ENCODE measurements at regions not wholly inside any gene's neighbourhood (a gene's known extent, or its start where the extent isn't known, plus 50 kb on each side); places are given as distances from the start of the nearest gene placed in this dataset.

DNA sequence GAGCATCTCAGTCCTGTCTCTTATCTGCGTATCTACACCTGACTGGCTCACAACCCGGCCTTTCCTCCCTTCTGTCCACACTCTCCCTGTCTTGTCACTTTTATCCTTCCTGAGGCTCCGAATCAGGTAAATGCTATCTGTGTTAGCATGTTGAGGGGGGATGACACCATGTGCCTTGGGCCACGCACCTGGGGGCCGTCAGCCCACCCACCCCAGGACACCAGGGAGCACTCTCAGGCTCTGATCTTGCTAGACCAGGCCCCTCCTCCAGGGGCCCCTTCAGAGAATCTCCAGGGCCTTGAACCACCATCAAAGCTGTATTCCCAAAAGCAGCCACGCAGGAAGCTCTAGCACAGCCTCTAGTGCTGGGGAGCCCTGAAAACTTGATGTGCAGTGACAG is 278.7 kb upstream of the SHH start:
- no peak for DNase-seq

DNA sequence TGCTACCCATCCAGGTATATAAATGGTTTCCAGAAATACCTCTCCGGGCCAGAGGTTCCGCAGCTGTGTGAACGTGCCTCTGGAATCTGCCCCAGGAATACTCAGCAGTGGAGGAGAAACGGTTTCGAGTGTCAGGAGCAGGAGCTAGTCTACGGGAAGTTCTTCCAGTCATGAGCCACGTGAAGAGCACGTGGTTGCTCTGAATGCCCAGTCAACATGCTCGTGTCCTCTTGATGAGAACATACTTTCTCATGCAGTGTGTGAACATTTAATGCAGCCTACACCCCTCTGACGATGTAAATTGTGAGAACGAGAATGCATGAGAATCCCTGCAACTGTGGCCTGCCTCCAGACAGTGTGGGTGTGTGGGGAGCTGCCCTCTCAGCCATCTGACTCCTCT is 277.0 kb upstream of the SHH start:
- DNase-seq: no peak

DNA sequence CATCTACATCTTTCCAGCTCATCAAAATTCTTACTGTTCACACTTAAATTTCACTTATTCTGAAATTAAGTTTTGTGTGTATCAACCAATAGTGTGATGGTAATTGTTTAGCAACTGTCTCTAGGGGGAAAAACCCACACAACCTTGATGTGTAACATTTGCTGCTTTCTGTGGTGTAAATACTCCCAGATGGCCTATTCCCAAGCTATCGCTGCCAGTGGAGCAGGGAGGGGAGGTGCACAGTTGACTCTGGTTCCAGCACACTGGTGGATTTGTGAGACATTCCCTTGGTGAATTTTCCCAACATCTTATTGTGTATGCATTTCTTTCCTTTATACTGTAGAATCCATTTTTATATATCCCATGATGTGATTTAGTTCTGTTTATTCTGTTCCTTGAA is 275.9 kb upstream of the SHH start:
- DNase-seq: no peak

DNA sequence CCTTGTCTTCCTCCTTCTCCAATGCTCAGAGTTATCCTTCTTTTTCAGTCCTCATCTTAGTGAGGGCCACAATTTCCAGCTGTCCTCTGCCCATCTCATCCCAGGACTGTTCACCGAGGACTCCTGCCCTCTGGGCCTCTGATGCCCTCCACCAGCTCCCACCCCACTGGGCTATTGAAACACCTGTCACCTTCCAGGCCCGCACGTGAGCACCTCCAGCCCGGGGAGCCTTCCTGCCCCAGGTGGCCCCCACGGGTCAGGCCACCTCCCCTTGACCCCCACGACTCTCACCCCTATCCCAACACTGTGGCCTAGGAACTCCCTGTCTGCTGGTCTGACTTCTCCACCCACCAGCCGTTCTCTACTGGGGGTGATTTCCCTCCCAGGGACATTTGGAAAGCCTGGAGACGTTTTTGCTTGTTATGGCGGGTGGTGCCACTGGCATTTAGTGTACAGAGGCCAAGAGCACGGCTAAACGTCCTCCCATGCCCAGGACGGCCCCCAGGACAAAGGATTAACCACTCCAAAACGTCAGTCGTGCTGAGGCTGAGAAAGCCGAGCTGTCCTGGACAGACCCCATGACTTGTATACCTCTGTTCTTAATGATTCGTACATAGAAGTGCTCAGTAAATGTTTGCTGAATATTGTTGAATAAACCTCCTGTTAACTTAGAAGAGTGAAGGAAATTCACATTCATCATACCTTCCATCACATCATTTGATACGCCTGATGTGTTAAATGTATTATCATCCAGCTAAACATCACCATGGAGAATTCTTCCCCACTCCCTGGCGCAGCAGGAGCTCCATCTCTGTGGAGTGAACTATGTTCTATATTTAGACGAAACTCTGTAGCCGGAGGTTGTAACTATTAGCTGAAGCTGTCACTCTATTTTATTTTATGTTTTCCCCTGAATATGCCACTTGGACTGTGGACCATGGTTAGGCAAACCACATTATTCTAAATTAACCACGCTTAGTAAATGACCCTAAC is 270.1 kb upstream of the SHH start:
- DNase-seq: no peak

DNA sequence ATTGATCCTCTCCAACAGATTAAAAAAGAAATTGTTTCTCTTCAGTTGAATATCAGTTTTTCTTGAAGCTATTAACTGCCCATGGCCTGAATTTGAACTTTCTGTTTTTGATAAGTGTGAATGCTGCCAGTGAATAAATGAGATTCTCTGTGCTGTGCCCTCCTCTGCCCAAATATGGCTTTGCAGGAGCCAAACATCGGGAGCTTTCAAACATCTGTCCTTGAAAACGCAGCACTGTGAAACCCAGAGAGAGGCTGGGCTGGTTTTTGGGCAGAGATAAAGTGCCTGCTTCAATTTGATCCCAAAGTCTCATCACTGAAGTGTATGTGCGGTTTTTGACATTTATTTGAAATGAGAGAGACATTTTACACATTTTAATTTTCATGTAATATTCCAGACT is 268.3 kb upstream of the SHH start:
- no peak for DNase-seq

DNA sequence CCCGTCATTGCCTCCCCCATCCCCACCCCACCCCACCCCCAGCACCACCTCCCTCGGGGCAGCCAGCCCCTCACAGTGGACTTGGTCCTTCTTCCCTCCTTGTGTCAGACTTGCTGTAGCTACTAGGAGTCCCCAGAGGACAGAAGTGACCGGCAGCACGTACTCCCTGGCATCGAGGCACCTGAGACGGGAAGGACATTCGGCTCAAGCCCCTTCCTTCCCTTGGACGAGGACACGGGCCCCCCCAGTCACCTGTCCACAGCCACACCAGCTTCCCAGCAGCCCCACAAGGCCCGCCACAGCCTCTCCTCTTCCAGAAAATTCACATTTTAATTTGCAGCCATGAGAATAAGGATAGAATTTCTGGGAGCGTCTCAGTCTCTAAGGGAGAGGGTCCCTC is 267.8 kb upstream of the SHH start:
- no peak for DNase-seq

DNA sequence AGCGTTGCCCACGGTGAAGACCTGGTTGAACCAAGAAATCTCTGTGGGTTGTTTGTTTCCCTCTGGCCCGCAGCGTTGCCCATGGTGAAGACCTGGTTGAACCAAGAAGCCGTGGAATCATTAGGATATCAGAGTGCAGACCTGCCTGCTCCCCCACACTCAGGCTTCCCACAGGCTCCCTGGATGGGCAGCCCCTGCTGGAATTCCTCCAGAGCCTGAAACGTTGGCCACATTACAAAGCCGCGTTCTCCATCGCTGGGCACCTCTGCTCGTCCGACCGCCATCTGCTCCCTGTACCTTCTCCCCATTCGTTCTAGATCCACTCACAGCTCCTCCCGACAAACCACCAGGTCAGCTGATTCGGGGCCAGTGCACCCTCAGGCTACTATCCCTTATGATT is 266.9 kb upstream of the SHH start:
- no peak for DNase-seq

DNA sequence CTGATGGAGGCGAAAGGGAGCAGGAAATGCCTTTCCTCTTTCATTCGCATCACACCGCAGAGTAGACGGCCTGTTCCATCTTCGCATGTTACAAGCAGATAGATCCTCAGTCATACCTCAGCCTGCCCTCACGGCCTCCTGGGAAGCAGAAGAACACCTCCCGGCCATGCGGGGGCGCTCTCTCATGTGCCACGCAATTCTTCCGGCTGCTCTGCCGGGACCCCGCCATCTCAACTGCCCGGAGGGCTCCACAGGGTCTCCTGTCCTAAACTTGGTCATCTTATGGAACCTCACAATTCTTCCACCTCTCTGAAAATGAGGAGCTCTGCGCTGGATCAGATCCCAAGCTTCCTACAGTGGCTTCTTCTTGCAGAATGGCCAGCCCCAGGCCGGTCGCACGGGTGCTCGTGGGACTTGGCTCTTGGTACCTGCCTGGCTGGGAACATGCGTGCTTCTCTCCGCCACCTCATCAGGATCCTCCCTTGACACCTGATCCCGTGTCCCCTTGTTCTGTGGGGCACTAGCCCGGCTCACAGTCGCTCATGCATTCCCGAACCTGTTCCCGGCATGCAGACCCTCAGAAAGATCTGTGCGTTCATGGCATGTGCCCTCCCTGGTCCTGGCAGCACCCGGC is 262.8 kb upstream of the SHH start:
- no peak for DNase-seq

DNA sequence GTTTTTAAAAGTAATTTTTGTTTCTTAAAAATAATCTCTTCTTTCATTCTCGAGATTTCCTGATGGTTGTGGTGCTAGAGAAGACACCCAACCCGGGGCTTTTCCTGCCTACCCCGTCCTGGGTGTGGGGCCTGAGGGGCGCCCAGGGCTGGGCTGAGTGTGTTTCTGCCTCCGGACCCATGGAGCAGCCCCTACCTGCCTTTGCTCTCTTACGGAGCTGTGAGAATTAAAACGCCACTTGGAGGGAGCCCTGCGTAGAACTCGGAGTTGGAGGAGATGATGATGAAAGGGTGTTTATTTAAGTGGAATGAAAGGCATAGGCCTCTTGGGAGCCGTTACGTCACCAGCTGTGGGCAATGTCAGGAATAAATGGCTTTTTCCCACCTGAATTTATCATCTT is 261.8 kb upstream of the SHH start:
- DNase-seq: no peak

DNA sequence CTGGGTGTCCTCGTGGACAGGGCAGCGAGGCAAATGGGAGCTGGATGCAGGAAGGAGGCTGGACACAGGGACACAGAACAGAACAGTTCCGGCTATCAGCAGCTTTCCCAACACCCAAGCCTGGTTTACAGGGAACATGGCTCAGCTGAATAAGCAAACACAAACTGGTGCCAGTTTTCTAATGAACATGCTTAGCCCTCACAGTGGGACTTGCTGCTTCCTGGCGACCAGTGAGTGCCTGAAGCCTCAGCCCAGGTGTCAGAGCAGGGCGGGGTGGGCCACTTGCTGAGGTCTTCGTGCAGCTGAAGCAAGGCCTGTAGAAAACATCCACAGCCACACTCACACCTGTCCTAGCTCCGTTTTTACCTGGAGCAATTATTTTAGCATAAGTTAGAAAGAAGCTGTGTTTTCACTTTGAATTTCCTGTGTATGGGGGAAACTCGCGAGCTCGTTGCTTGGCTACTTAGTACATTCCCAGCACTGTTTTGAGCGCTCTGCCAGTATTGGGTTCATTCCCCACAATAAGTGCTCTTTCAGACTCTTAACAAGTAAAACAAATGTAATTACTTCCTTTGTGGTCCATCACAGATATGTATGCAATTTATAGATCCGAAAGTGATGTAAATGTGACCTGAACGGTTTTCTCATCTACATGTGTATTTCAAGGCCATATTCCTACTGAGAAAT is 261.2 kb upstream of the SHH start:
- DNase-seq: no peak

DNA sequence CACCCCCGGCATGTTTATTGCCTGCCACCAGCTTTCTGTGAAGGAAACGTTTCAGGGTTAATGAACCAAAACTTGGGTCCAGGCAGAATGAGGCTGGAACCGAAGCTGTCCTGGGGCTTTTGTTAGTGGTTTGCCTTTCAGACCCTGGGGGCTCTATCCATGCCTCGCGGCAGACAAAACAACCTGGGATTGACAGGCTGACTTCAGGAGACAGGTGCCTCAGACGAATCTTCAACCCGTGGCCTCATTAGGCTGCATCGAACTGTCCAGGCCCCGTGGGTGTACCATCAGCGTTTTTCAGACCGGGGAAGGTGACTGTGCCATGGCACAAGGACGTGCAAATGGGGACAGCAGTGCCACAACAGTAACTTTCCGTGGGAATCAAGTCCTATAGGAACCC is 259.3 kb upstream of the SHH start:
- no peak for DNase-seq

DNA sequence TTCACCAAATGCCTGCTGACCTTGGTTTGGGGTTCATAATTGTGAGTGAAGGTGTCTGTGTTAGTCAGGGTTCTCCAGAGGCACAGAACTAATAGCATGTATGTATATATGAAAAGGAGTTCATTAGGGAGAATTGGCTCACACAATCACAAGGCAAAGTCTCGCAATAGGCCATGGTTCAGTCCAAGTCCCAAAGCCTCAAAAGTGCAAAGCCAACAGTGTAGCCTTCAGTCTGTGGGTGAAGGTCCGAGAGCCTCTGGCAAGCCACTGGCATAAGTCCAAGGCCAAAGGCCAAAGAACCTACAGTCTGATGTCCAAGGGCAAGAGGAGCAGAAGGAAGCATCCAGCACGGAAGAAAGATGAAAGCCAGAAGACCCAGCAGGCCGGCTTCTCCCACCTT is 257.6 kb upstream of the SHH start:
- no peak for DNase-seq

DNA sequence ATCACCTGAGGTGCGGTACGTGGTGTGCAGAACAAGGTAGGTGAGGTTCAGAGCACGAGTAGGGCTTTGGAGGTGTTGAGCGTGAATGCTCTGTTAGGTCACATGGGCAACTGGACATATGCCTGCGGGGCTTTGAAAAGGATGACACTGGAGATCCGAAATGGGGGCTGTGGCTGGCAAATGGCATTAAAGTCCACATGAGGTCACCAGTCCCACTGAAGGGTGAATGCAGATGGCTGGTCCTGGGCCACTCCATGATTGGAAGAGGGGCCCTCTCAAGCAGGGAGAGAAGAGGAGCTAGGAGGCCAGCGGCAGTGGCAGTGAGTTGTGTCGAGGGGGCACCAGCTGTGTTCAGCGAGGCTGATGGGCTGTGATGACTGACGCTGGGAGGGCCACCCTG is 254.9 kb upstream of the SHH start:
- no peak for DNase-seq

DNA sequence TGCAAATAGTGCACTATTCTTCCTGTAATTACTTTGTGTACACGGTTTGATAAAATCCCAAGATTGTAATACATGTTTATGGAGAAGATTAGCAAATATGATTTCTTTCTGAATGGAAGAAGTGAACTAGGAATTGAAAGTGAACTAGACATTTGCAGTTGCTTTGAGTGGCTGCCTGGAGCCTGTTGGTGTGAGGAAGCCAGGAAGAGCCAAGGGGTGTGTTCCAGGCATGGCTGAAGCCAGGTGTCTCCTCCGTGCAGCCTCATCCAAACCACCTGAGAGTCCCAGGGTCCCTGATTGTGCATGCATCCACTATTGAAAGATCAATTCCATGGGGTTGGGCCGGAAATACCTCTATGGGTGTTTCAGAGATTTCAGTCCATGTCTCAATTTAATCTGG is 253.1 kb upstream of the SHH start:
- DNase-seq: no peak

DNA sequence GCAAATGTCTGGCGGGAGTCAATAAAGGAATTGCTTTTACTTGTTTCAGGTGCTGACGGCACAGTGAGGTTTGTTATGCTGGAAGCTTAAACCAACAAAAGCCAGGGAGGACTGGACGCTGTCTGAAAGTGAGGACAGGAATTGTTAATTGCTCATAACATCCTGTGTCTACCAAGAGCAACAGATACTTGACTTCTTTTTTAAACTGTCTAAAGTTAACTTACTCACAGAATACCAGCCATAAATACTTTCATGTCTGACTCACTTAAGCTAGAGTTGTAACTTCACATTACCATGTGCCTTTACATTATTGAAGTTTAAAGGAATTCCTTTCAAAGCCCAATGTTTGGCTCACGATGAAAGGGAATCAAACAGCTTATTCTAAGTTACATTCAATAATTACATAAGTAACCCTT is 252.7 kb upstream of the SHH start:
- no peak for DNase-seq

DNA sequence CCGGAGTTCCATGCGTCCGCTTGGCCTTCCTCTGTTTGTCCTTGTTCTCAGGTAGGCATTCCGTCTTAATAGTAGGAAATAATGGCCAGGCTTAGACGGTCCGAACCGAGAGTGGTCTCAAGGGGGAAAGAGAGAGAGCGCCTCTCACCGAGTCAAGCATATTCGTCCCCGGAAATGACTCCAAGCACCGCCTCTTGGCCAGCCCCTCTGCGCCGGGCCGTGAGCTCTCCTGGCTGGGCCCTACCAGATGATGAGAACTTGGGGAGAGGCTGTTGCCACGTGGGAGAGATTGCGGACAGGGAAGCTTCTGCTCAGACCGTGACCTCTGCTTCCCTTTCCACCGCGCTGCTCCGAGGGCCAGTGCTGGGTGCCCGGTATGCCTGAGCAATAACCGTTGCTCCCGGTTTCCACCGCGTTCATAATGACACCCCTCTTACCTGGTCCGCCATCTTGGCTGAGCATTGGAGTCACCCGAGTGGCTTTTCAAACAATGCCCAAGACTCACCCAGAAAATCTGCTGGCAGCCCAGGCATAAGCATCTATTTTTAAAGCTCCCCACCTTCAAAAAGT is 251.1 kb upstream of the SHH start:
- DNase-seq: no peak

DNA sequence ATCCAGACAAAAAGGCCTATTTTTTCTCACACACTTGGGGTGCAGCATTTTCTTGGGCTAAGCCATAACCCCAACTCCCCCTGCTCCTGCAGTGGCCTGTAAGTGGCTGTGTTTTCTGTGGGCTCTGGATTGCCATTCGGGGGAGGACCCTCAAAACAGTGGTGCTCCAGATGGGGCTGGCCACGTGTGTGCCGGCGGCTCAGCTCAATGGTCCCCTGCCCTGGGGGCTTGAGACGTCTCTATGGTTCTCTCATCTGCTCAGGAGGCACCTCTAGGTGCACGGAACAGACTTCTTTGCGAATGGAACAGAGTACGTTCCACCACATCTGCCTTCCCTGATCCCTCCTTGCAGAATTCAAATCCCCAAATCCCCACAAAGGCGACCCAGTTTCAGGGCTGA is 250.0 kb upstream of the SHH start:
- no peak for DNase-seq

DNA sequence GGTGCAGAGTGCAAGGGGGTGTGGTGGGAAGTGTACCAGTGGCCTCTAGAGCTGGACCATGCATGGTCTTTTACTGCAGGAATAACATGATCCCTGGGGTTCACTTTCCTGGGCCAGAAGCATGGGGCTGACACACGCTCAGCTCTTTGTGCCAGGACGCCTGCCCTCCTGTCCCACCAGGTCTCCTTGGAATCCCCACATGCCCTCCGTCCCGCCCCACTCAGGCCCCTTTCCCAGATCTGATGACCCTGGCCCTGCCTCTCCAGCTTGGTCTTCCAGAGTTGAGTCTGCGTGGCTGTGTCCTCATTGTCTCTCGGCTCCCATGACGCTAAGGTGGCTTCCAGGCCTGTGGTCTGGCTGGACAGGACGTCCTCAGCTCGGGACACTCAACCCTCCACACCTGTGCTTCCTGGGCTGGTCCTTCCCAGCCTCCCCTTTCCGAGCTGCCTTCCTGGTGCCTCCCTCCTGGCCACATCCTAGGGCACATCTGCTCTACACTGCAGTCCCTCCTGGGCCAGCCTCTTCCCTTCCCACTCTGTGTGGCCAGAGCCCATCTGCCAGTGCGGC is 249.5 kb upstream of the SHH start:
- no peak for DNase-seq

DNA sequence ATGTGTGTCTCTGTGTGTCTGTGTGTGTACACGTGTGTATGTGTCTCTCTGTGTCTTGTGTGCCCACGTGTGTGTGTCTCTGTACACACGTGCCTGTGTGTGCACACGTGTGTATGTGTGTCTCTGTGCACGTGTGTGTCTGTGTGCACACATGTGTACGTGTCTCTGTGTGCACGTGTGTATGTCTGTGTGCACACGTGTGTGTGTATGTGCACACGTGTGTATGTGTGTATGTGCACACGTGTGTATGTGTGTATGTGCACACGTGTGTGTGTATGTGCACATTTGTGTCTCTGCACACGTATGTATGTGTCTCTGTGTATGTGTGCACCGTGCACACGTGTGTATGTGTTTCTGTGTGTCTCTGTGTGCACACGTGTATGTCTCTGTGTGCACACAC is 248.7 kb upstream of the SHH start:
- no peak for DNase-seq

DNA sequence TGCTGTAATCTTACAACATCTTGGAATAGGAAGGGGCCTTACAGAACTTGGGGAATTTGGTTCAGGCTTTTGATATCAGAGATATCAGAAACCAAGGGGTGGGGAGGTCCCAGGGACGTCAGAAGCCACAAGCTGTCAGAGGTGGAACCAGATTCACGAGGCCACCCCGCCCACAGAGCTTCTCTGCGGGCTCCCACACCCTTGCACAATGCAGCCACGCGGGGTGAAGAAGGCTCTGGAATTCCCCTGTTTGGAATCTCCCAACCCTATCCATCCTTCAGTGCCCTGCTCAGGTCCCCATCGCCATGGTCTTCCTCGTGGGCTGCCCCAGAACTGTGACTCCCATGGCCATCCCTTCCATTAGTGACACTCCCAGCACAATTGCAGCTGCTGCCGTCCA is 247.1 kb upstream of the SHH start:
- no peak for DNase-seq

DNA sequence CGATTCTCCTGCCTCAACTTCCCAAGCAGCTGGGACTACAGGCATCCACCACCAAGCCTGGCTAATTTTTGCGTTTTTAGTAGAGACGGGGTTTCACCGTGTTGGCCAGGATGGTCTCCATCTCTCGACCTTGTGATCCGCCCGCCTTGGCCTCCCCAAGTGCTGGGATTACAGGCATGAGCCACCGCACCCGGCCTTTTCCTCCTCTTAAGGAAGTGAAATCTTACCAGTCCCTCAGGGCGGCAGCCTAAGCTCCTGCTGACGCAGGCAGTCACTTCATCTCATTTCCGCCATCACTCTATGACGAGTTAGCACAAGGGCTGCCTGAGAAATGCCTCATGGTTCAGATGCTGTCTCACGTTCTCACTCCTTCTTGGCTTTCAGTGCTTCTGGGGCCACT is 246.0 kb upstream of the SHH start:
- DNase-seq: no peak

DNA sequence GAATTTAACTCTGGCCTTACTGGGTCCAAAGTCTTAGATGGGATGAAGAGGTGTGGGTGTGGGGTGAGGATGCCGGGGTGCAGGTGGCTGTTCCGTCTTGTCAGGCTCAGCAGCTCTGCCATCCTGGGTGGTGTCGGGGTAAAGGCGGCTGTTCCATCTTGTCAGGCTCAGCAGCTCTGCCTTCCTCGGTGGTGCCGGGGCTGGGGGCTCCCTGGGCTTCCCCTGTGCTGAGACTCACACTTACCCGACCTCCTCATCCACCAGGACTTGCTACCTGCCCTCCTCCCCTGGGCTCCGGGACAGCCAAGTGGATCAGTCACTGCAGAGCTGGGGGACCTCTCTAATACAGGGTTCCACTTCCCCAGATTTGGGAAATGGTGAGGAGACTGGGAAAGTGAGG is 244.3 kb upstream of the SHH start:
- DNase-seq: no peak

DNA sequence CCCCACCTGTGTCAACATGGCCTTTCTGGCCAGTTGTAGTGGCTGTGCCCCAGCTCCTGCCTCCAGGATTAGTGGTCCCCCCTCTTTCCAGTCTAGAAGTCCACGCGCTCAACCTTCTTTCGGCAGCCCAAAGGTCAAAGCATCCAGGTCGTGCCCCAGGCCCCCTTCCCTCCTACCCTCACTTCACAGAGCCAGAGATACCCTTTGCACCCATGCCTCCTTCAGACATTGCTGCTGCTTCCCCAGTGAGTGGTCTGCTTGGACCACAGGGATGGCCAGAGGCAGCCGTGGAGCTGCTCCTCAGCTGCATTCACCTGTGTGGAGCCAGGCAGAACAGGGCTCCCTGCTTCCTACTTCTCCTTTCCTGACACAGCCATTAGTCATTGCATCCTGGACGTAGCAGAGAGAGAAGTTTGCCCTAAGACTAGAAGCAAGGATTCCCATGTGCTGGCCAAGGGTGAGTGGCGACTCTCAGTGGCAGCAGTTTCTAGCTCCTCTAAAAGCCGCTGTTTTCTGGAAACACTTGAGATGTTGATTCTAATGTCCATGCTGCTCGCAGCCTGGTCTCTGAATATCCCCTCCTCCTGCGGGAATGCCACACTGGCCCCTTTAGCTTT is 243.1 kb upstream of the SHH start:
- no peak for DNase-seq

Data from activated naive CD4-positive, alpha-beta T cell treated with anti-CD3 and anti-CD28 coated beads, Interleukin-2, amount 50 U/mL, for 16 hours (primary cell).